HFFc6 (cell line): ENCODE measurements at regions not wholly inside any gene's neighbourhood (a gene's known extent, or its start where the extent isn't known, plus 50 kb on each side); places are given as distances from the start of the nearest gene placed in this dataset.
"Not testable (repeated sequence)": the region's sequence is repeated elsewhere in the genome, so short reads cannot be mapped to it uniquely, and the experiment has no call there.

ENCODE experiments used
- DNase-seq: peaks from one replicate; pipeline ENCODE4 v3.0.0-alpha.2; 2018
- H3K27ac Mint-ChIP-seq: 2 replicates; pipeline ENCODE4 v1.8.0; 2020; ENCODE audit warnings: mild to moderate bottlenecking, mixed read lengths
- H3K27me3 Mint-ChIP-seq: 2 replicates; pipeline ENCODE4 v1.8.0; 2021; ENCODE audit warnings: mild to moderate bottlenecking, moderate library complexity, mixed read lengths; ENCODE audit not compliant: insufficient read depth
- H3K36me3 Mint-ChIP-seq: 2 replicates; pipeline ENCODE4 v1.8.0; 2021; ENCODE audit warnings: low read depth, mixed read lengths
- H3K4me1 Mint-ChIP-seq: 2 replicates; pipeline ENCODE4 v1.8.0; 2020; ENCODE audit warnings: low read depth, mixed read lengths
- H3K4me3 Mint-ChIP-seq: 2 replicates; pipeline ENCODE4 v1.8.0; 2020; ENCODE audit warnings: mild to moderate bottlenecking, moderate library complexity, mixed read lengths
- H3K9me3 Mint-ChIP-seq: 2 replicates; pipeline ENCODE4 v1.8.0; 2020; ENCODE audit warnings: mild to moderate bottlenecking, mixed read lengths
- TF ChIP-seq, protein P1 (sequence below): fragments of 200-600 bp; sonication (generic); IDR thresholded peaks from 2 replicates; pipeline ENCODE4 v1.5.0; 2021; ENCODE audit warnings: antibody characterized with exemption, mild to moderate bottlenecking

DNA sequence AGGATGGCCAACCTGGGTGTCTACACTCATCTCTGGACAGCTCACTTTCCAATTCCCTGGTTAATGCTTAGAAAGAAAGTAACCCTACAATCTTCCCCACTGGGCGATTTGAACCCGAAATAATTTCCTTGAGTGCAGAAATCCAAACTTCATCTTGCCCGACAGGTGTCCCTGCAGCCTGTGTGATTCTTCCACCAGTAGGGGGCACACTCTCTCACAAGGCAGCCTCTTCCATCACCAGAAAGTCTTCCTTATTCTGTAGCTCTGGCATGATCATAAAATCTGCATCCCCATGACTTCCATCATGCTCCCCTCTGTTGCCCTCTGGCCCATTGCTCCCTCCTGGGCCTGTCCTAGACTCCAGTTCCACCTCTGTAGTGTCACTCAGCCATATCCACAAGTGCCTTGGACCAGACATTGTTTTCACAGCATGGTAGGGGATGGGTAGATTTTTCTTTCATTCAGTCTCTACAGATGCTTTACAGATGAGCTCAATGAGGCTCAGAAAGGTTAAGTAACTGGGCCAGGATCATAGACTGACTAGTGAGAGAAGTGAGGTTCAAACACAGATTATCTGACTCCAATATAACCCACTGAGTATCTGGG, 170.4 kb upstream of the SPTLC3 start:
- Mint-ChIP-seq H3K27ac (no peak overlapping the region), H3K27me3 (no peaks in the 10 kb centered on the region), H3K4me1 (no peaks in the 10 kb centered on the region), H3K4me3 (no peak overlapping the region), H3K9me3 (peaks cover 33% of the 10 kb centered on the region), H3K36me3 (no peaks in the 10 kb centered on the region)
- TF ChIP-seq, protein P1, sequence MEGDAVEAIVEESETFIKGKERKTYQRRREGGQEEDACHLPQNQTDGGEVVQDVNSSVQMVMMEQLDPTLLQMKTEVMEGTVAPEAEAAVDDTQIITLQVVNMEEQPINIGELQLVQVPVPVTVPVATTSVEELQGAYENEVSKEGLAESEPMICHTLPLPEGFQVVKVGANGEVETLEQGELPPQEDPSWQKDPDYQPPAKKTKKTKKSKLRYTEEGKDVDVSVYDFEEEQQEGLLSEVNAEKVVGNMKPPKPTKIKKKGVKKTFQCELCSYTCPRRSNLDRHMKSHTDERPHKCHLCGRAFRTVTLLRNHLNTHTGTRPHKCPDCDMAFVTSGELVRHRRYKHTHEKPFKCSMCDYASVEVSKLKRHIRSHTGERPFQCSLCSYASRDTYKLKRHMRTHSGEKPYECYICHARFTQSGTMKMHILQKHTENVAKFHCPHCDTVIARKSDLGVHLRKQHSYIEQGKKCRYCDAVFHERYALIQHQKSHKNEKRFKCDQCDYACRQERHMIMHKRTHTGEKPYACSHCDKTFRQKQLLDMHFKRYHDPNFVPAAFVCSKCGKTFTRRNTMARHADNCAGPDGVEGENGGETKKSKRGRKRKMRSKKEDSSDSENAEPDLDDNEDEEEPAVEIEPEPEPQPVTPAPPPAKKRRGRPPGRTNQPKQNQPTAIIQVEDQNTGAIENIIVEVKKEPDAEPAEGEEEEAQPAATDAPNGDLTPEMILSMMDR = no peak
- DNase-seq = no peak

DNA sequence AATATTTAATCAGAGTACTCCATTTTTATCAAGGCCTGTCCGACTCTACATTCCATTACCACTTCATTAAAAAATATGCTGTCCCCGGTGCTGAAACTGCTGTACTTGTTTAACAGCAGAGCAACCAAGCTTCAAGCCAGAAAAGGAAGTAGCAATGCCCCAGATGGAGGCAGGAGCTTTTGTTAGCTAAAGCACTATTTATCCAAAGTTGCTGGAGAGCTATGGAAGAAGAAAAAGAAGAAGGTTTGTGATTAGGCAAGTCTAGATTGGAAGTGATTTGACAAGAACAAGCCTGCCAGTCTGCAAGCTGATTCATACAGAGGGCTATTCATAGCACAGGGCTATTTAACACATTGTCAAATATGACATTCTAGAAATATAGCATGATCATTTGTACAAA, 160.9 kb upstream of the SPTLC3 start:
- H3K9me3 Mint-ChIP-seq = peaks cover 36% of the 10 kb centered on the region

DNA sequence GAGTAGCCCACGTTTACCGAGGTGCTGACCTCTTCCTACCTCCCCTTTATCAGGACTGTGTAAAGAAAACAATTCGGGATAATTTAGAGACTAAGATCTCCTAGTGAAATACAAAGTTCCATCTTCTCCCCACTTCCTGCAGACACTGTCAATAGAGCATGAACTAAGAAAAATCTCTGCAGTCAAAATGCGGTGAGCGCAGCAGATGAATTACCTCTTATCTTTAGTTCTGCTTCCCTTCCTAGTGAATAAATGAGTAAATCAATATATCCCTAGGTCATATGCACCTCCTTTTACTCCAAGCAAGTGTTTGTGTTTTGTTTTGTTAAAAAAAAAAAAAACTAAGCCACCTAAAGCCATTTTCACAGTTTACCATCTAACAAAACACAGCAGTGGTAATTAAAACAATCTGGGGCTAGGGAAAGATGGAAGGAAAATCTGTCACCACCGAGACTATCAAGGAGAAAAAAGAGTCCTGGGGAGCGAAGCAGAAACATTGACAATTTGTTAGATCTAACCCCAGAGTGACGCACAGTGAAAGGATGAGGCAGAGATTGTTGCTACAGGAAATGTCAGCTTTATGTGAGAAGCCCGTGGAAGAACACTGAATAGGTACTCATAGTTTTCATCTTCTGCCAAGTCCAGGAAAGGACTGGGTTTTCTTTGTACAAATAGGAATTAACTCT, 159.4 kb upstream of the SPTLC3 start:
- H3K9me3 Mint-ChIP-seq = peaks cover 51% of the 10 kb centered on the region
- no peaks in the 10 kb centered on the region for H3K27me3 Mint-ChIP-seq

More for the DNA sequence above, 160.9 kb upstream of the SPTLC3 start:
- no peak overlapping the region for H3K27ac Mint-ChIP-seq
- DNase-seq = no peak
- no peaks in the 10 kb centered on the region for H3K27me3 Mint-ChIP-seq
- no peak overlapping the region for H3K4me3 Mint-ChIP-seq
- H3K36me3 Mint-ChIP-seq = no peaks in the 10 kb centered on the region
- no peaks in the 10 kb centered on the region for H3K4me1 Mint-ChIP-seq
- TF ChIP-seq, protein P1 = no peak

DNA sequence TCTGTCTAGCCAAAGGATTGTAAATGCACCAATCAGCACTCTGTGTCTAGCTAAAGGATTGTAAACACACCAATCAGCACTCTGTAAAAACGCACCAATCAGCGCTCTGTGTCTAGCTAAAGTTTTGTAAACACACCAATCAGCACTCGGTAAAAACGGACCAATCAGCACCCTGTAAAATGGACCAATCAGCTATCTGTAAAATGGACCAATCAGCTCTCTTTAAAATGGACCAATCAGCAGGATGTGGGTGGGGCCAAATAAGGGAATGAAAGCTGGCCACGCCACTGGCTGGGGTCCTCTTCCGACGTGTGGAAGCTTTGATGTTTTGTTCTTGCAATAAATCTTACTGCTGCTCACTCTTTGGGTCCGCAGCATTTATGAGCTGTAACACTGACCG, 151.1 kb upstream of the SPTLC3 start:
- H3K9me3 Mint-ChIP-seq = peaks cover 75% of the 10 kb centered on the region
- H3K27me3 Mint-ChIP-seq, H3K27ac Mint-ChIP-seq, H3K4me3 Mint-ChIP-seq, H3K4me1 Mint-ChIP-seq, DNase-seq: not testable (repeated sequence)
- H3K36me3 Mint-ChIP-seq = peaks cover 11% of the 10 kb centered on the region; the same call in 1 of the 2 replicates

More for the DNA sequence above, 159.4 kb upstream of the SPTLC3 start:
- no peak for DNase-seq
- H3K36me3 Mint-ChIP-seq = no peaks in the 10 kb centered on the region
- H3K4me3 Mint-ChIP-seq = no peak overlapping the region
- TF ChIP-seq, protein P1 = no peak
- H3K4me1 Mint-ChIP-seq = no peaks in the 10 kb centered on the region
- H3K27ac Mint-ChIP-seq = no peak overlapping the region

DNA sequence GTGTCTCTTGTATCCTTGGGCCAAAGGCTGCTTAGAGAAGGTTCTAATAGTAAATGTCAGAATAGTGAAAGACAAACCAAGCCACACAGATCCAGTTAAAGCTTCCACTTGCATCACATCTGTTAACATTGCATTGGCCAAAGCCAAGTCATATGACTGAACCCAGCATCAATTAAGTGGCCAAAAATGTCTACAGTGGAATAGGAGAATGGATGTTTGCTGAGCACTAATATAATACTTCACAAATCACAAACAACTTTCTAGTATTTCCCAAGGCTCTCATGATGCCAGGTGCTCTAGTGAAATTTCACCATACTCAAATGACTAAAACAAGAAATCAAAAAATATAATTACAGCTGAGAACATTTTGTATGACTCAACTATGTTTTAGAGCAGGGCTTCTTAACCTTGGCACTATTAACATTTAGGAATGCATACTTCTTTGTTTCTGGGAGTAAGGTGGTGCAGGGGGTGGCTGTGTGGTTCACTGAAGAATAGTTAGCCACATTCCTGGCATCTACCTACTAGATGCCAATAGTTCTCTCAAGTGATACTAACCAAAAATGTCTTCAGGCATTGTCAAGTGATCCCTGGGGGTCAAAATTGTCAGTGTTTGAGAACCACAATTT, 148.0 kb upstream of the SPTLC3 start:
- Mint-ChIP-seq H3K9me3 (peaks cover 55% of the 10 kb centered on the region), H3K4me1 (no peaks in the 10 kb centered on the region)

More for the DNA sequence above, 148.0 kb upstream of the SPTLC3 start:
- Mint-ChIP-seq H3K27me3 (no peaks in the 10 kb centered on the region), H3K36me3 (peaks cover 7% of the 10 kb centered on the region; the same call in 1 of the 2 replicates), H3K27ac (no peak overlapping the region), H3K4me3 (no peak overlapping the region)
- TF ChIP-seq, protein P1 = no peak
- DNase-seq = no peak
